ENCODE measurements at regions not wholly inside any gene's neighbourhood (a gene's known extent, or its start where the extent isn't known, plus 50 kb on each side); places are given as distances from the start of the nearest gene placed in this dataset.

DNA sequence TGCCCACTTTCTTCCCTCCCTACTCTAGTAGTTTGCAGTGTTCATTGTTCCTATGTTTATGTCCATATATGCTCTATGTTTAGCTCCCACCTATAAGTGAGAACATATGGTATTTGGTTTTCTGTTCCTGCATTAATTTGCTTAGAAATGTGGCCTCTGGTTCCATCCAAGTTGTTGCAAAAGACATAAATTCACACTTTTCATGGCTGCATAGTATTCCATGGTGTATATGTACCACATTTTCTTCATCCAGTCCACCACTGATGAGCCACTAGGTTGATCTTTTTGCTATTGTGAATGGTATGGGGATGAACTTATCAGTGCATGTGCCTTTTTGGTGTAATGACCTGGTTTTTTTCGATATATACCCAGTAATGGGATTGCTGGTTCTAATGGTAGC, 1089.1 kb downstream of the GRM8 start:
- TF ChIP-seq EZH2 (IDR thresholded peaks at IDR 0.05; ENCODE audit: insufficient read depth, poor library complexity, severe bottlenecking) (no peak), EZH2phosphoT487 (IDR thresholded peaks at IDR 0.05; ENCODE audit: insufficient read depth, low read depth) (no peak)
